ENCODE measurements at regions not wholly inside any gene's neighbourhood (a gene's known extent, or its start where the extent isn't known, plus 50 kb on each side); places are given as distances from the start of the nearest gene placed in this dataset.

- H3K9me3 ChIP-seq (ENCODE audit: control insufficient read depth in 2 of 3, insufficient read depth in 1 of 3, low read length in 3 of 3) = no peaks in the 10 kb centered on the region
- TF ChIP-seq CTCF (IDR thresholded peaks at IDR 0.05; ENCODE audit: borderline replicate concordance, extremely low read depth, insufficient read depth) = no peak
- H3K36me3 ChIP-seq (ENCODE audit: control insufficient read depth in 2 of 3, insufficient read depth in 3 of 3, low read length in 3 of 3) = no peaks in the 10 kb centered on the region
- DNase-seq (no peak), FAIRE-seq (no peak)
- H3K27ac ChIP-seq (ENCODE audit: low read depth in 2 of 2, low read length in 2 of 2) = no peak overlapping the region
- no peaks in the 10 kb centered on the region for H3K4me1 ChIP-seq (ENCODE audit: control insufficient read depth in 2 of 3, insufficient read depth in 2 of 3, low read depth in 1 of 3, low read length in 3 of 3)
- intact Hi-C loops (cut with DNase I) = no loop called here
- no peak overlapping the region for H3K9ac ChIP-seq (ENCODE audit: low read length in 3 of 3)
- H3K27me3 ChIP-seq (ENCODE audit: control insufficient read depth, insufficient read depth, low read length) = no peaks in the 10 kb centered on the region
- no peak overlapping the region for H3K4me3 ChIP-seq (ENCODE audit: low read length in 3 of 3)
These were observed 134.1 kb downstream of the ZC3H11B start for GRCh38 chr1:219478811-219479210.

GRCh38 chr1:219477861-219478260, 135.0 kb downstream of the ZC3H11B start:
- no peak for FAIRE-seq
- intact Hi-C loops (cut with DNase I) = no loop called here
- no peaks in the 10 kb centered on the region for H3K27me3 ChIP-seq (ENCODE audit: control insufficient read depth, insufficient read depth, low read length)
- no peak overlapping the region for H3K4me3 ChIP-seq (ENCODE audit: low read length in 3 of 3)
- H3K4me1 ChIP-seq (ENCODE audit: control insufficient read depth in 2 of 3, insufficient read depth in 2 of 3, low read depth in 1 of 3, low read length in 3 of 3) = no peaks in the 10 kb centered on the region
- H3K27ac ChIP-seq (ENCODE audit: low read depth in 2 of 2, low read length in 2 of 2) = no peak overlapping the region
- no peak overlapping the region for H3K9ac ChIP-seq (ENCODE audit: low read length in 3 of 3)
- no peak for TF ChIP-seq CTCF (IDR thresholded peaks at IDR 0.05; ENCODE audit: borderline replicate concordance, extremely low read depth, insufficient read depth)
- no peaks in the 10 kb centered on the region for H3K9me3 ChIP-seq (ENCODE audit: control insufficient read depth in 2 of 3, insufficient read depth in 1 of 3, low read length in 3 of 3)
- DNase-seq = no peak
- H3K36me3 ChIP-seq (ENCODE audit: control insufficient read depth in 2 of 3, insufficient read depth in 3 of 3, low read length in 3 of 3) = no peaks in the 10 kb centered on the region

- no peak for FAIRE-seq
- intact Hi-C loops (cut with DNase I) = no loop called here
- Histone ChIP-seq H3K27me3 (ENCODE audit: control insufficient read depth, insufficient read depth, low read length) (no peaks in the 10 kb centered on the region), H3K9ac (ENCODE audit: low read length in 3 of 3) (no peak overlapping the region), H3K4me1 (ENCODE audit: control insufficient read depth in 2 of 3, insufficient read depth in 2 of 3, low read depth in 1 of 3, low read length in 3 of 3) (no peaks in the 10 kb centered on the region), H3K27ac (ENCODE audit: low read depth in 2 of 2, low read length in 2 of 2) (no peak overlapping the region), H3K36me3 (ENCODE audit: control insufficient read depth in 2 of 3, insufficient read depth in 3 of 3, low read length in 3 of 3) (no peaks in the 10 kb centered on the region), H3K9me3 (ENCODE audit: control insufficient read depth in 2 of 3, insufficient read depth in 1 of 3, low read length in 3 of 3) (no peaks in the 10 kb centered on the region), H3K4me3 (ENCODE audit: low read length in 3 of 3) (no peak overlapping the region)
- no peak for DNase-seq
- no peak for TF ChIP-seq CTCF (IDR thresholded peaks at IDR 0.05; ENCODE audit: borderline replicate concordance, extremely low read depth, insufficient read depth)
These were observed 136.2 kb downstream of the ZC3H11B start for GRCh38 chr1:219476716-219477115.

GRCh38 chr1:219476116-219476515, 136.8 kb downstream of the ZC3H11B start:
- DNase-seq (no peak), FAIRE-seq (no peak)
- TF ChIP-seq CTCF (IDR thresholded peaks at IDR 0.05; ENCODE audit: borderline replicate concordance, extremely low read depth, insufficient read depth) = no peak
- no peak overlapping the region for H3K4me3 ChIP-seq (ENCODE audit: low read length in 3 of 3)
- no peaks in the 10 kb centered on the region for H3K4me1 ChIP-seq (ENCODE audit: control insufficient read depth in 2 of 3, insufficient read depth in 2 of 3, low read depth in 1 of 3, low read length in 3 of 3)
- H3K36me3 ChIP-seq (ENCODE audit: control insufficient read depth in 2 of 3, insufficient read depth in 3 of 3, low read length in 3 of 3) = no peaks in the 10 kb centered on the region
- no peaks in the 10 kb centered on the region for H3K27me3 ChIP-seq (ENCODE audit: control insufficient read depth, insufficient read depth, low read length)
- intact Hi-C loops (cut with DNase I) = no loop called here
- no peak overlapping the region for H3K27ac ChIP-seq (ENCODE audit: low read depth in 2 of 2, low read length in 2 of 2)
- H3K9ac ChIP-seq (ENCODE audit: low read length in 3 of 3) = no peak overlapping the region
- no peaks in the 10 kb centered on the region for H3K9me3 ChIP-seq (ENCODE audit: control insufficient read depth in 2 of 3, insufficient read depth in 1 of 3, low read length in 3 of 3)

All from kidney (tissue), 13 donors.